ENCODE measurements at regions not wholly inside any gene's neighbourhood (a gene's known extent, or its start where the extent isn't known, plus 50 kb on each side); places are given as distances from the start of the nearest gene placed in this dataset.

DNA sequence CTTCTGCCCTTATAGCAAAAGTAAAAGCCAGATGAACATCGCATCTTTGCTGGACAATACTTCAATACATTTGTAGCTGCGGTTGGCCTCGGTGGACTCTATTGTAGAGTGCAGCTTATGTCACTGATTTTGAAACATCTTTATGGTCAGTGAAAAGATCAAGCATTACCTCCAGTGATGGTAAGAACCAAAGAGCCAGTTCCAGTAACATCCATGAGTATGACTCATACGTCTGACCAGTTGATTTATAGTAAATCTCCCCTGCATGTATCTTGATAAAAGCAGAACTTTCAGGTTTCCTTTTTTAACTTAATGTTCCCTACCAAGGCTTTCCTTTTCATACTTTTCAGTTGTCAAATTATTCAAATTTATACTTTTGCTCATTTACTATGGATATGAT is 119.2 kb upstream of the HNRNPA3 start:
- no peak for DNase-seq

DNA sequence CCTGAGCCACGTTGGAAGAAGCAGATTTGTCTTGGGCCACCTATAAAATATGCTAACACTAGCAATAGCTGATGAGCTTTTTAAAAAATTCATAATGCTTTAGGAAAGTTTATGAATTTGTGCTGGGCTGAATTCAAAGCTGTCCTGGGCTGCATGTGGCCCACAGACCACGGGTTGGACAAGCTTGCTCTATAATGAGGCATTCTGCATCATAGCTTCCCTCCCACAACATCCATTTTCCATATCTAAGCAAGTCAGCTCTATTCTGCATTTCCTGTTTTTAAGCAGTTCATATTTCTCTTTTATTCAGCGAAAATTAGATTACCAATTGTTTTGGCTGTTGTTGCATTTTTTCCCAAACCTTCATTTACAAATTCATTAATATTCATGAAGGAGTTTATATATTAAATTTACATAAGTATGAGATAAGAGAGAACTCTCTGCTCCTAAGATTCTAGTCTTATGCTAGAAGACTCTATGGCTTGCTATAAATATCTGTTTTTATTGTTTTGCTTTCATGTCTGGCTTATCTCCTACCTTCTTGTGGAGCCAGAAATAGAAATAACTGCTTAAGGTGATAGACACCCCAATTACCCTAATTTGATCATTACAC is 114.5 kb upstream of the HNRNPA3 start:
- DNase-seq, result no peak

DNA sequence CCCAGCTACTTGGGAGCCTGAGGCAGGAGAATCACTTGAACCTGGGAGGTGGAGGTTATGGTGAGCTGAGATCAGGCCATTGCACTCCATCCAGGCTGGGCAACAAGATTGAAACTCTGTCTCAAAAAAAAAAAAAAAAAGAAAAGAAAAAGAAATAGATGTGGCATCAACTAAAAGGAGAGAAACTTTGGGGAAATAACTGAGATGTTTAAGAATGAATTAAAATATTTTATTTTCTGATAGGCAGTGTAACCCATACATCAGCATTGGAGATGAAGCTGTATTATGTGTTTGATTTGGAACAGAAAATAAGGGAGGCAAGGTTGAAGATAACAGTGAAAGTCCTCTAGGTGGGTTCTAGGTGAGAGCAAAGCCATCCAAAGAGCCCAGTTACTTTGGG is 110.7 kb upstream of the HNRNPA3 start:
- DNase-seq, result no peak

DNA sequence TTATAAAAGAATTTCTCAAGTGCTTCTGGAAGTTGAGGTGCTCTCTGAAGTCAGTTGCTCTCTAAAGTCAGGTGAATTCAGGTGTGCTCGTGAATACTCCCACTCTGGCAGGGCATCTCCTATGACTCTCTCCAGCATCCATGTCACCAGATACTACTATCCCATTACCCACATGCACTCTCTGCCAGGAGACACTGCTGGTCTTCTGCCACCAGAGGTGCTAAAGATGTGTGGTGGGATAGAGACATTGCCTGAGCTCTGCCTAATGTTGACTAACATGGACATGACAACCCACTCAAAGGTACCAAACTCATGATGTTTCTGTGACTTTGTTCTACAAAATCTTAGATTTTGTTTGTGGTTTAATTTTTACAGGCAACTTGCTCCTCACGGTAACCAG is 106.4 kb upstream of the HNRNPA3 start:
- DNase-seq, result no peak

DNA sequence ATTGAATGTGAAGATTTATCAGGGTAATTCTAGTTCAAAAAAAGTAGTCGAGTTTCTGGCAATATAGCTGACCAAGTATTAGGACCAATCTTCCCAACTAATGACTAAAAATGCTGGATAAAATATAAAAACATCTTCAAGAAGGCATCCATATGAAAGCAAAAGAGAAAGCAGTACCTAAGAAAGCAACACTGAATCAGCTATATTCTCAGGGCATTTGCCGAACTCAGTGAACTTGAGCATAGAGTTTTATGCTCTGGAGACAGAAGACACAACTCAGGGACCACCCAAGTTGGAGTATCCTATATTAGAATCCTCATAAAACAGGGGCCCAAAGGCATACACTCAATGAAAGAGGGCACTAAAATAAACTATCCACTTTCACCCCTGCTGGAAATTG is 103.7 kb upstream of the HNRNPA3 start:
- no peak for DNase-seq

DNA sequence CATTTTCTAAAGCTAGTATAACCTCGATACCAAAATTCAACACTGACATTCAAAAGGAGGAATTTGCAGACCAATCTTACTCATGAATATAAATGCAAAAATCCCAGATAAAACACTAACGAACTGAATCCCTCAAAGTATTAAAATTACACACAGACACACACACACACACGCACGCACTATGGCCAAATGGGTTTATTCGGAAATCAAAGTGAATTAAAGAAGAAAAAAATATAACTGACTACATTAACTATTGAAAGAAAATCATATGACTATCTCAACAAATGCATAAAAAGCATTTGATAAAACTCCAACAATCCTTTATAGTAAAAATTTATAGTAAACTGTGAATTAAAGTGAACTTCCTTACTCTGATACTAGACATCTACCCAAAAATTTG is 97.9 kb upstream of the HNRNPA3 start:
- DNase-seq, result no peak

DNA sequence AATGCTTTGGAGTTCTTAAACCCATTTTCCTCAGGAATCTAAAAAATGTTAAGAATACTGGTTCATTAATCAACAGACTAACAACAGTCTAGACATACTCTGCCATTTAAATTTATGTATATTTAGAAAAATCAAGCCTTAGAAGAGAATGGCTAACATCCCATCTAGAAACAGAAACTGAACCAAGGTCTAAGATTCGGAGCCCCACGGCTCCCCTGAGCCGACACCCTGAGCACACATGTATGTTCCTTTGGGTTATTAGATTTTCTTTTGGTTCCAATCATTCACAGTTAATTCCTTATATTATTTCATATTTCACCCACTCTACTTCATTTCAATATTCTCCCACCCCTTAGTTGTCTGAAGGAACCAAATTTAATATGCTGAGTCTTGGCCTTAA is 94.8 kb upstream of the HNRNPA3 start:
- DNase-seq, result no peak

DNA sequence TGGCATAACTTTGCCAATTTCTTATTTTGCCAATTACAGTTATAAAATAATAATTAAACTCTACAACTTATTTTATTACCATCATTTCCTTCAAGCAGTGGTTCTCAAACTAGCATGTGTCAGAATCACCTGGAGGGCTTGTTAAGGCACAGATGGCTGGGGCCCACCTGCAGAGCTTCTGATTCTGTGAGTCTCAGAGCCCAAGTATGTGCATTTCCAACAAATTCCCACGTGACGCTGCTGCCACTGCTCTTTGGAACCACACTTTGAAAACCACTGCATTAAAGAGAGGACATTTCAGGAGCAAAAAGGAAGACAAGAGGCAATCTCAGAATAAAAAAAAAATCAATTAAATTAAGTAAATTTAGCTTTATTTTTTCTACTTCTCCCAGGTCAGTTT is 94.0 kb upstream of the HNRNPA3 start:
- DNase-seq, result no peak

DNA sequence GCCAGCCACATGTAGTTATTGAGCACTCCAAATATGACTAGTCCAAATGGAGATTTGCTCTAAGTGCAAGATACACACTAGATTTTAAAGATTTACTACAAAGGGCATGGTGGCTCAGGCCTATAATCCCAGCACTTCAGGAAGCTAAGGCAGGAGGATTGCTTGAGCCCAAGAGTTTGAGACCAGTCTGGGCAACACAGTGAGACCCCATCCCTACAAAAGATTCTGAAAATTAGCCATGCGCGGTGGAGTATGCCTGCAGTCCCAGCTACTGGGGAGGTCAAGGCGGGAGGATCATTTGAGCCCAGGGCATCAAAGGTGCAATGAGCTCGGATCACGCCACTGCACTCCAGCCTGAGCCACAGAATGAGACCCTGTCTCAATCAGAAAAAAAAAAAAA is 93.5 kb upstream of the HNRNPA3 start:
- no peak for DNase-seq

DNA sequence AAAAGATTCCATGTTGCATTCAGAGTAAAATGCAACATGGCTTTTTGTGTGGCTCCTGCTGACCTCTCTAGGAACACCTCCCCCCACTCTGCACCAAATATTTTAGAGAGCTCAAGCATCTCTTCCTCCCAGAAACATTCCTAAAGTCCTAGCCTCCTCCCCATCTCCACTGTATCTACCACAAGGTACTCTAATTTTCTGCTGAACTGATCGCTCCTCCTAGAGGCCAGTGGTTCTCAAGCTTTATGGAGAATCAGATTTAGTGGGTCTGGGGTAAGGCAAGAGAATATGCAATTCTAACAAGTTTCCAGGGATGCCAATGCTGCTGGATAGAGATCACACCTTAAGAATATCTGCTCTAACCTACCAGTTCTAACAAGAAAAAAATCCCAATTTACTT is 89.5 kb upstream of the HNRNPA3 start:
- DNase-seq, result no peak

DNA sequence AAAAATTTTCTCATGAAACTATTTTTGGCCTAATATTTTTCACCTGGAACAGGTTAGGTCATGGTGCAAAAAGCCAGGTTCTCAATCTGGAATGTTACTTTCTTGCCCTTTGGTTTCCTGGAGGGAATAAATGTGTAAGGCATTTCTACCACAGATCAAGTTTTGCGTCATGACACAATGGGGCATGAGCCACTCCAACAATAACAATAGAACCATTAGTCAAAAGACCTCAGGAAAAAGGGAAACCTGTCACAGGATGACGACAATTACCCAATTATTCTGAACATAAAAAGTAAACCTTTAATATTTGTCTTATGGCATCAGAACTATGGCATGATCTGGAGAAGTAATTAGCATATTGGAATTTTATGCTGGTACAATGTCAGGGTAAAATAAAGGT is 88.2 kb upstream of the HNRNPA3 start:
- DNase-seq, result no peak

DNA sequence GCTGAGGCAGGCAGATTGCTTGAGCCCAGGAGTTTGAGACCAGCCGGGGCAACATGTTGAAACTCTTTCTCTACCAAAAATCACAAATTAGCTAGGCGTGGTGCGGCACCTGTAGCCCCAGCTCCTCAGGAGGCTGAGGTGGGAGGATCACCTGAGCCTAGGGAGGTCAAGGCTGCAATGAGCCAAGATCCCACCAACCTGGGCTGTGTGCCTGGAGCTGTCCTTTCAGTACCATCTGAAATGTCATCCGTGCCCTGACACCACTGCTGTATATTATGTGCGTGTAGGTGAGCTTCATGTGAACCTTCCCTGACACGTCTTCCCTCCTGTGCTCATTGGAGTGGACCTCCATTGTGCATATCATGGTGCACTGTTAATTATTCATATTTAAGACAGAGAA is 84.8 kb upstream of the HNRNPA3 start:
- DNase-seq, result no peak

DNA sequence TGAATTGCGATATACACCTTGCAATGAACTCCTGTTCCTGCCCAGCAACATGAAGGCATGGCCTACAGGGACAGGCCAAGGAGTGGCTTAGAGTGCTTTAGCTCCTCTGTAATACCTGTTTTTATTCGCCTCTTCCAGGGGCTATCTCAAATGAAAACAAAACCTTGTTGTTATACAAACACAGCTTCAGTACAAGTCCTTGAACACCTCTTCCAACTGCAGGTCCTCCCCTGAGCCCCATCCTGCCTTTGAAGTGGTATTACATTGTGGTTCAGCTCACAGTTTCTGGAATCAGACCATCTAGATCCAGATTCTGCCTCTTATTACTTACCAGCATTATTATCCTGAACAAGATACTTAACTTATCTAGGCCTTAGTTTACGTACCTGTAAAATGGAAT is 83.0 kb upstream of the HNRNPA3 start:
- no peak for DNase-seq

DNA sequence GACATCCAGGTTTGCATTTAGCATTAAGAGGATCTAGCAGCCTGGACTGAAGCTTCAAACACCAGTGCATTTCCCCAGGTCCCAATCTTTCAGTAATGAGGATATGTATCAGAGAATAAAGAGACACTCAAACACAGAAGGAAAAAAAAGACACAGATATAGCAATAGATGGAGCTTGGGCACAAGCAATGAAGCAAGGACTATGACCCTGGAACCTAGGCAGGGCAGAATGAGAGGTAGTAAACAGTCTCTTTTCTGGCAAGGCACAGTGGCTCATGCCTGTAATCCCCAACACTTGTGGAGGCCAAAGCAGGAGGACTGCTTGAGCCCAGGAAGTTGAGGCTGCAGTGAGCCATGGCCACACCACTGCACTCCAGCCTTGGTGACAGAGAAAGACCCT is 80.7 kb upstream of the HNRNPA3 start:
- no peak for DNase-seq

DNA sequence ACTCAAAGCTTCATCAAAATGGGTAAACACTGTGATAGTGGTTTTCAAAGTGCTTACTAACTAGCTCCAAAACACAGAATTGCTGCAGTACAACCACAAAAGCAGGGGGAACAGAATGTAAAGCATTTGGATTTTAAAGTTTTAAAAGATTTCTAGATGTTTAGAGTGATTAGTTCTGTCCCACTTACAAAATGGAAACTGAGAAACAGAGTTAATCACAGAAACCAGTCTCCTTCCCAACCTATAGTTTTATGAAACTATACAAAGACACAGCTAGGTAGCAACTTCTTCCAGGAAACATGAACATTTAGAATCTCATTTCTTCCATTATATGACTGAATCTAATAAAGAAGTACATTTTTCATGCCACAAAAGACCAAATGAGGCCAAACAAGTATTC is 73.8 kb upstream of the HNRNPA3 start:
- no peak for DNase-seq

DNA sequence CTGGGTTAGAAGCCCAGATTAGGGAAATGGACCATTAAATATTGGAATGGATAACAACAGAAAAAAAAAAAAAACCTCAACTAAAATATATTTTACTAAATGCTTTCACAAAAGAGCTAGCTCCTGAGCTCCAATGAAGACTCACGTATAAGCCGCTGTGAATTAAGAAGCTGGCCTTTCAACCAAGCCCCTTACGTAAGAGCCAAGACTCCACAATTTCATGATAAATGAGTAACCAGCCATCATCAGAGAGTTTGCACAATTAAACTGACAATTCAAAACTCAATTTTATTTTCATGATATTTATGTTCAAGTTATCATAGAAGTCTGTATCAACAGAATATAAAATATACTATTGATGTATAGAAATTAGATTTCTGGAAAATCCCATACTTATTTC is 70.7 kb upstream of the HNRNPA3 start:
- DNase-seq, result no peak

DNA sequence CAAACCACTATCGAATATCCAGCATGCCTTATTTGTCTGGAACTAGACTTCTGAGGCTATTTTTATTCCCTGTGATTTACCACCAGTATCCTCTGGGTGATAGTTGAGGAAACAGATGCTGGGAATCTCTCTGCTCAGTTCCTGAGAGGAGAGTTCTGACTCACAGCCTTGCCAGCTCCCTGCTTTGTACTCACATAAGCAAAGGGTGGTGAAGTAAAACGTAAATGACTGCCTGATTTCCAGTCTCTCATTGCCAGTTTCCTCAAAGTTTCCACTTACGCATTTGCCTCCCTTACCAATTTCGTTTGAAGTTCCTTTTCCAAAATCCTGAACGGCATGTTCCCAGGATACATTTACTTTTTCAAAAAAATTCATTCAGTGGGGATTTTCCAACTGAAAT is 69.2 kb upstream of the HNRNPA3 start:
- no peak for DNase-seq

DNA sequence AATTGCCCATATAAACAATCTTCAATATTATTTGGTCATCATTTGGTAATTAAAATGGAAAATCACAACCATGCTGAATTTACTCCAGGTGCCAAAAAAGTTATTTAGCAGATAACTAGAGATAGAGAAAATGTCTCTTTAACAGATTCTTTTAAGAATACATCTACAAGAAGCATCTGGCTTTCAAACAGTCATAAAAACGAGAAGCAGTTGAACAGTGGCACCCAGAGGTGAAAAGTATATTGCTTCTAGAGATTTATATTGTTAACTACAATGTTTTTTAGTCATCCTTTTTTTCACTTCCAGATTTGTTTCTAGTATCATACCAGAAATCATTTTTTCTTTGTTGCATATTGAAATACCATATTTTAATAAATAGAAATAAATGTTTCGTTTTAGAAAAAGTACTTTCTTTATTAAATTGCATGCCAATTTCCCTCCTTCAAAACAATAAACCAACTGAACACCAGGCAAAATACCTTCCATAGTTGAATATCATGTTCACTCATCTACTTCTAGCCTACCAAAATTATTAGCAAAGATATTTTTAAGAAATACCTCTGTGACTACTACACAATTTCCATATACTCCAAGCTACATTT is 65.4 kb upstream of the HNRNPA3 start:
- DNase-seq, result peak; percentile 62

DNA sequence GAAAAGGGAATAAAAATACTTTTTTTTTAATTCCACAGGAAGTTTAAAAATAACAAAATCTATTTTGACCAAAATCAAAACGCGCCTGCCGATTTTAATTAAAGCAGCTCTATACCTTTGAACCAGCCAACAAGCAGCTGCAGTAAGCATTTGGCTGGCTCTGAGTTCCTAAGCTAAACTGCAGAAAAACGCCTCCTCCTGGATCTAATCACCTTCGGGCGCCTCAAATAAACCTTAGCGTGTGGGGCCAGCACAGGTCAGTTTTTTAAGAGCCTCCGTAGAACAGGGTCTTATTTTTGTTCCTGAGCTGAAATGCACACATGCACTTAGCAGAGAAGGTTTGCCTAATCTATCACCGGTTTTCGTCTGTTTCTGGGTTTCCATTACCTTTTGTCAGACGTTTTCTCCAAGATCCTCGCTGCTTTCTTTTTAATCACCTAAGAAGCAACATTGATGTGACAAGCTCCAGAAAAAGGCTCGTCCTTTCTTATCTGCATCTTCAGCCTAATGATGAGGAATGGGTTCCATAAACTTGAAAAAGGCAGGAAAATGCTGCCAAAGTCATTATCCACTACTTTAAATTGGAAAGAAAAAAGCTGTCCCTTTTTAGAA is 64.7 kb upstream of the HNRNPA3 start:
- no peak for DNase-seq

DNA sequence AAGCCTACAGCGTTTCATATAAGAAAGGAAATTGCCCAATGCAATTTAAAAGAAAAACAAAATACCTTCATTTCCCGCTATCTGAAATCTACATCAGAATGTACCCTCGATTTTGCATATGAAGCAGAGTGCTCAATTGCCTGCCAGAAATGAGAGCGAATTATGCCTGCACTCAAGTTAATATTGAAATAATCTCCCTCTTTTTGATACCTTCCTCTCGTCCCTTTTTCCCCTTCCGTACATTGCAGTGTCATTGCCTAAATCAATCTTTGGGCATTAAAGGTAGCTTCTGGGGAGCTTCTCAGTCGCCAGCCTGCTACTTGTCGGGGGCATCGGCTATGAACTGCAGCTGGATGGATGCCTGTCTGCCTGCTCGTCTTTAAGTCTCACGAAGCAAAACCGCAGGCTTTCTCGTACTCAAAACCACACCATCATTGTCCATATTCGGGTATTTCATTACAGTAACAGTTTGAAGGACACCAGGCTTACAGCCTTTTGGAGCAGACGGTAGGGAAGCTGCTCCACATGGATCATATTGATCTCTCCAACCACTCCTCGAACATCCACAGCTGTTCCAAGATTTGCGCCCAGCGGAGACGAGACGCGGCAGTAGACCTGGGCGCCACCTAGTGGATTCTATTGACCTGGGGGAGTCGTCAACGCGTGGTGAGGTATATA is 64.0 kb upstream of the HNRNPA3 start:
- peak; percentile 85 for DNase-seq

DNA sequence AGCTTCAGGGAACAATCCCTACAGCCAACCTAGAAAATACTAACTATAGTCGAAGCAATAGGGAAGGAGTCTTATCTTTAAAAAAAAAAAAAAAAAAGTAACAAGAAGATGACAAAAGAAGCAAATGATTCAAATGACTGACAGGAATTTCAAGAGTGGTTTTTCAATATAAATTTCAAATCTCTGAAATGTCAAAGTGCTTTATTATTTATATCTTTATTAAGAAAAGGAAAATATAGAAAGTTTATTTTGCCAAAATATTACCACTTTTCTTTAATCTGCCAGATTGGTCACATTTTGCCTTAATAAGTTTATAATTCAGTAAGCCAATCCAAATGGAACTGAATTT is 63.5 kb upstream of the HNRNPA3 start:
- no peak for DNase-seq

DNA sequence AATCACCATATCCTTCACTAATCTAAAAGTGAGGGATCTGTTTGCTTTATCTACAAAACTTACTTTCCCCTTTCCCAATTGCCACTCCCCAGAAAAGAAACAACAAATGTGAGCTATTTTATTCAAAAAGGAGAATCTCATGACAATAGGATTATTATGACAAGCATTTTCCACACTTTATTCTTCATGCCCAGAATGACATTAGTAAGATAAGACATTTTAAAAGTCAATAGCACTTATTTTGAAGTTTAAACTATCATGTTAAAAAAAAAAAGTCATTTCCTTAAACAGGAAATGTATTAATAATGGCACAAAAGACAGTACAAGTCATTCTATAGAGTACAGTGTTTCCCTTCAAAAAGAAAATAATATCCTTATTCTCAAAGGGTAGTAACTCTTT is 58.8 kb upstream of the HNRNPA3 start:
- no peak for DNase-seq

DNA sequence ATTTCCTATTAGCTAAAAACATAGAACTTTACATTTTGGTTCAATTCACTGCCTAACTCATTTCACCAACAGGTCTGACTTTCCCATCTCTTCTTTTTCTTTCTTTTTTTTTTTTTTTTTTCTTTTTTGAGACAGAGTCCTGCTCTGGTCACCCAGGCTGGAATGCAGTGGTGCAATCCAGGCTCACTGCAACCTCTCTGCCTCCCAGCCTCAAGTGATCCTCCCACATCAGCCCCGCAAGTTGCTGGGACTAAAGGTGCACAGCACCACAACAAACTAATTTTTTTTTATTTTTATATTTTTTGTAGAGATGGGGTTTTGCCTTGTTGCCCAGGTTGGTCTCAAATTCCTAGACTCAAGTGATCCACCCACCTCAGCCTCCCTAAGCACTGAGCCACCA is 57.8 kb upstream of the HNRNPA3 start:
- no peak for DNase-seq

DNA sequence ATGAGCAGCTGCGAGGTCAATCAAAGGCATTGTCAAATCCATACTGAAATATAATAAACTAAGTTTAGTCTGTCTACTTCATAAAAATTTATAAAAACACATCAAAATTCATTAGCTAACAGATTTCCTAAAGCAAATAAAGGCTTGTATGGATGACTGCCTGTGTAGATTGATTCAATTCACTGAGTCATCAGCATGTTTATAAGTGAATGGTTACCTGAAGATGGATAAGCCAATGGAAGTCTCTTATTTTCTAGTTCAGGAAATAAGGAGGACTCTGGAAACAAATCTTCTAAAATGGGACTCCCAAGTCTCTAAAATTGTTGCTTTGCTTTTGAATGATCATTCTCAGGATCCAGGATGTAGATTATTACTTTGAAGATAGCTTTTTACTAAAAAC is 57.0 kb upstream of the HNRNPA3 start:
- no peak for DNase-seq
